H9 (cell line): ENCODE measurements at regions not wholly inside any gene's neighbourhood (a gene's known extent, or its start where the extent isn't known, plus 50 kb on each side); places are given as distances from the start of the nearest gene placed in this dataset.

Source experiments
- DNase-seq: peaks from one replicate; pipeline ENCODE4 v3.0.0-alpha.2; 2017
- H2AFZ ChIP-seq: one replicate; pipeline ENCODE4 v1.6.1; 2013; ENCODE audit warnings: mild to moderate bottlenecking, low read length, control low read depth, moderate library complexity
- H2AK5ac ChIP-seq: 2 replicates; pipeline ENCODE4 v1.6.1; 2013; ENCODE audit warnings: low read length, control low read depth, mixed read lengths; ENCODE audit not compliant: insufficient read length
- H2BK120ac ChIP-seq: one replicate; pipeline ENCODE4 v1.6.1; 2013; ENCODE audit warnings: low read depth, mild to moderate bottlenecking, low read length, control low read depth, inconsistent platforms; ENCODE audit not compliant: poor library complexity, severe bottlenecking
- H2BK12ac ChIP-seq: 2 replicates; pipeline ENCODE4 v1.6.1; 2013; ENCODE audit warnings: low read length, control low read depth, mixed read lengths, low read depth; ENCODE audit not compliant: insufficient read length
- H2BK15ac ChIP-seq: 2 replicates; pipeline ENCODE4 v1.6.1; 2013; ENCODE audit warnings: low read depth, low read length, control low read depth
- H2BK20ac ChIP-seq: one replicate; pipeline ENCODE4 v1.6.1; 2013; ENCODE audit warnings: low read depth, mild to moderate bottlenecking, low read length, control low read depth, inconsistent platforms; ENCODE audit not compliant: poor library complexity, severe bottlenecking
- H2BK5ac ChIP-seq: 2 replicates; pipeline ENCODE4 v1.6.1; 2013; ENCODE audit warnings: low read length, control low read depth, mixed read lengths; ENCODE audit not compliant: insufficient read length
- H3K14ac ChIP-seq: 2 replicates; pipeline ENCODE4 v1.6.1; 2013; ENCODE audit warnings: low read length, control low read depth; ENCODE audit not compliant: insufficient read depth
- H3K18ac ChIP-seq: 2 replicates; pipeline ENCODE4 v1.6.1; 2013; ENCODE audit warnings: low read depth, mild to moderate bottlenecking, mixed read lengths, low read length, control low read depth; ENCODE audit not compliant: insufficient read length
- H3K23ac ChIP-seq: 2 replicates; pipeline ENCODE4 v1.6.1; 2013; ENCODE audit warnings: low read length, control low read depth, mixed read lengths, low read depth; ENCODE audit not compliant: insufficient read length
- H3K23me2 ChIP-seq: 2 replicates; pipeline ENCODE4 v1.6.1; 2013; ENCODE audit warnings: low read depth, mild to moderate bottlenecking, mixed read lengths, low read length, control low read depth; ENCODE audit not compliant: insufficient read length, poor library complexity, severe bottlenecking
- H3K27ac ChIP-seq: 2 replicates; pipeline ENCODE4 v1.5.1; 2013; ENCODE audit warnings: low read length, control low read depth, mixed read lengths, low read depth; ENCODE audit not compliant: insufficient read length
- H3K27me3 ChIP-seq: 2 replicates; pipeline ENCODE4 v1.6.1; 2013; ENCODE audit warnings: low read length, control low read depth, inconsistent platforms; ENCODE audit not compliant: insufficient read depth
- H3K4ac ChIP-seq: 2 replicates; pipeline ENCODE4 v1.6.1; 2013; ENCODE audit warnings: low read depth, mild to moderate bottlenecking, control low read depth, inconsistent platforms, low read length, moderate library complexity
- H3K4me1 ChIP-seq: 2 replicates; pipeline ENCODE4 v1.6.1; 2013; ENCODE audit warnings: low read length, control low read depth, inconsistent platforms; ENCODE audit not compliant: insufficient read depth
- H3K4me2 ChIP-seq: 2 replicates; pipeline ENCODE4 v1.6.1; 2013; ENCODE audit warnings: low read length, control low read depth, mixed read lengths; ENCODE audit not compliant: insufficient read length, insufficient read depth
- H3K56ac ChIP-seq: 2 replicates; pipeline ENCODE4 v1.6.1; 2013; ENCODE audit warnings: low read depth, mild to moderate bottlenecking, mixed read lengths, low read length, control low read depth; ENCODE audit not compliant: insufficient read length
- H3K79me1 ChIP-seq: 2 replicates; pipeline ENCODE4 v1.6.1; 2013; ENCODE audit warnings: low read depth, mild to moderate bottlenecking, moderate library complexity, low read length, control low read depth, inconsistent platforms; ENCODE audit not compliant: insufficient read depth, poor library complexity, severe bottlenecking
- H3K79me2 ChIP-seq: 2 replicates; pipeline ENCODE4 v1.6.1; 2013; ENCODE audit warnings: low read length, control low read depth, inconsistent platforms; ENCODE audit not compliant: insufficient read depth
- H3K9ac ChIP-seq: 2 replicates; pipeline ENCODE4 v1.6.1; 2013; ENCODE audit warnings: low read length, control low read depth, mixed read lengths; ENCODE audit not compliant: insufficient read length; ENCODE audit errors: extremely low read depth
- H3K9me3 ChIP-seq: one replicate; pipeline ENCODE4 v1.6.1; 2013; ENCODE audit warnings: low read depth, low read length, inconsistent platforms; ENCODE audit not compliant: control insufficient read depth
- H3T11ph ChIP-seq: one replicate; pipeline ENCODE4 v1.6.1; 2013; ENCODE audit warnings: mild to moderate bottlenecking, low read length, control low read depth, inconsistent platforms
- H4K20me1 ChIP-seq: one replicate; pipeline ENCODE4 v1.6.1; 2013; ENCODE audit not compliant: control insufficient read depth, insufficient read length, insufficient read depth
- H4K5ac ChIP-seq: 2 replicates; pipeline ENCODE4 v1.6.1; 2013; ENCODE audit warnings: low read depth, mild to moderate bottlenecking, mixed read lengths, low read length, control low read depth; ENCODE audit not compliant: insufficient read length
- H4K8ac ChIP-seq: replicated peaks from 2 replicates; pipeline ENCODE4 v1.6.1; 2013; ENCODE audit warnings: low read length, control low read depth, mixed read lengths, low read depth; ENCODE audit not compliant: insufficient read length
- H4K91ac ChIP-seq: 2 replicates; pipeline ENCODE4 v1.6.1; 2013; ENCODE audit warnings: low read depth, mild to moderate bottlenecking, moderate library complexity, mixed read lengths, low read length, control low read depth; ENCODE audit not compliant: insufficient read length
- H3K27ac Mint-ChIP-seq, 3 experiments: 2 replicates in 2 of 3; 3 replicates in 1 of 3; pipeline ENCODE4 v1.8.0; 2020 to 2021; ENCODE audit warnings: mixed read lengths in 3 of 3, mild to moderate bottlenecking in 1 of 3, moderate library complexity in 1 of 3
- H3K27me3 Mint-ChIP-seq: 2 replicates; pipeline ENCODE4 v1.8.0; 2021; ENCODE audit warnings: low read depth, mild to moderate bottlenecking, moderate library complexity, mixed read lengths
- H3K36me3 Mint-ChIP-seq, 3 experiments: 2 replicates in 2 of 3; 3 replicates in 1 of 3; pipeline ENCODE4 v1.8.0; 2020 to 2021; ENCODE audit warnings: low read depth in 3 of 3, mixed read lengths in 3 of 3; ENCODE audit not compliant: insufficient read depth in 1 of 3
- H3K4me1 Mint-ChIP-seq, 2 experiments: 2 replicates each; pipeline ENCODE4 v1.8.0; 2020; ENCODE audit warnings: mixed read lengths in 2 of 2
- H3K4me3 Mint-ChIP-seq, 2 experiments: 2 replicates in 1 of 2; 3 replicates in 1 of 2; pipeline ENCODE4 v1.8.0; 2020 to 2021; ENCODE audit warnings: mild to moderate bottlenecking in 2 of 2, mixed read lengths in 2 of 2, moderate library complexity in 1 of 2
- H3K9me3 Mint-ChIP-seq, 2 experiments: 2 replicates in 1 of 2; 3 replicates in 1 of 2; pipeline ENCODE4 v1.8.0; 2020; ENCODE audit warnings: mild to moderate bottlenecking in 2 of 2, mixed read lengths in 2 of 2, moderate library complexity in 1 of 2
- WGBS: extraction: QIAGEN DNeasy Blood & Tissue Kit; methylation state at CpG from one replicate; pipeline ENCODE4 v1.1.7; 2013; ENCODE audit warnings: missing lambda C conversion rate, low lambda C conversion rate, mixed read lengths; ENCODE audit not compliant: insufficient read length; ENCODE audit errors: extremely low coverage; 5-methylcytosine and 5-hydroxymethylcytosine counted together
- TF ChIP-seq, protein P1 (sequence below): fragments of 200-600 bp; sonication (generic); conservative IDR thresholded peaks from 3 replicates; pipeline ENCODE4 v1.8.0; 2021; ENCODE audit warnings: antibody characterized with exemption, mild to moderate bottlenecking

DNA sequence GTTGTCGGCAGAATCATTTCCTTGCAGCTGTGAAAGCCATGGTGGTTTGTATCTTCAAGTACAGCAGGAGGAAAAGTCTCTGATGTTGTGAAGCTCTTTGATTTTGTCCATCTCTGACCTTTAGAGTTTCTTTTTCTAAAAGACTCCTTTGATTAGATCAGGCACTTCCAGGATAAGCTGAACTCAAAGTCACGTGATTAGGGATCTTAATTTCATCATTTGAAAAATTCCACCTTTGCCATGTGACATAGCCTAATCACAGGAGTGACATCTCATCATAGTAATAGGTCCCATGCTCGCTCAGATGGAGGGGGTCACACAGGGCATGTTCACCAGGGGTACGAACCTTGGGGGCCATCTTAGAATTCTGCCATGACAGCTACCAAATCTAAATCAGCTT, 441.5 kb upstream of the CDH4 start:
- no peak overlapping the region for H2BK15ac ChIP-seq
- Mint-ChIP-seq H3K9me3 (peaks cover 23 to 27% of the 10 kb centered on the region in 2 experiments), H3K27me3 (peaks cover 6% of the 10 kb centered on the region), H3K36me3 (peaks cover 0 to 24% (median 4%) of the 10 kb centered on the region in 3 experiments; a peak in 4 of 7 replicates), H3K4me1 (peaks cover 4 to 16% of the 10 kb centered on the region in 2 experiments; a peak in 3 of 4 replicates), H3K27ac (no peak overlapping the region; a peak in 1 of 7 replicates), H3K4me3 (no peak overlapping the region)
- H3K4ac ChIP-seq, result no peak overlapping the region
- H3K9me3 ChIP-seq, result no peaks in the 10 kb centered on the region
- H3K23me2 ChIP-seq, result no peaks in the 10 kb centered on the region
- H2BK20ac ChIP-seq, result no peak overlapping the region
- no peak overlapping the region for H4K5ac ChIP-seq
- no peak overlapping the region for H3K14ac ChIP-seq
- TF ChIP-seq, protein P1, sequence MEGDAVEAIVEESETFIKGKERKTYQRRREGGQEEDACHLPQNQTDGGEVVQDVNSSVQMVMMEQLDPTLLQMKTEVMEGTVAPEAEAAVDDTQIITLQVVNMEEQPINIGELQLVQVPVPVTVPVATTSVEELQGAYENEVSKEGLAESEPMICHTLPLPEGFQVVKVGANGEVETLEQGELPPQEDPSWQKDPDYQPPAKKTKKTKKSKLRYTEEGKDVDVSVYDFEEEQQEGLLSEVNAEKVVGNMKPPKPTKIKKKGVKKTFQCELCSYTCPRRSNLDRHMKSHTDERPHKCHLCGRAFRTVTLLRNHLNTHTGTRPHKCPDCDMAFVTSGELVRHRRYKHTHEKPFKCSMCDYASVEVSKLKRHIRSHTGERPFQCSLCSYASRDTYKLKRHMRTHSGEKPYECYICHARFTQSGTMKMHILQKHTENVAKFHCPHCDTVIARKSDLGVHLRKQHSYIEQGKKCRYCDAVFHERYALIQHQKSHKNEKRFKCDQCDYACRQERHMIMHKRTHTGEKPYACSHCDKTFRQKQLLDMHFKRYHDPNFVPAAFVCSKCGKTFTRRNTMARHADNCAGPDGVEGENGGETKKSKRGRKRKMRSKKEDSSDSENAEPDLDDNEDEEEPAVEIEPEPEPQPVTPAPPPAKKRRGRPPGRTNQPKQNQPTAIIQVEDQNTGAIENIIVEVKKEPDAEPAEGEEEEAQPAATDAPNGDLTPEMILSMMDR, result no peak
- no CpG with 5 or more reads among the region's 4 CpGs for WGBS
- H2BK12ac ChIP-seq, result no peak overlapping the region
- H2BK120ac ChIP-seq, result no peak overlapping the region
- no peak overlapping the region for H3K9ac ChIP-seq
- no peaks in the 10 kb centered on the region for H3K4me1 ChIP-seq
- no peaks in the 10 kb centered on the region for H3K79me2 ChIP-seq
- no peak overlapping the region for H4K91ac ChIP-seq
- no peak overlapping the region for H2BK5ac ChIP-seq
- H4K20me1 ChIP-seq, result no peaks in the 10 kb centered on the region
- no peak overlapping the region for H2AK5ac ChIP-seq
- no peak for DNase-seq
- H3K27me3 ChIP-seq, result no peaks in the 10 kb centered on the region
- no peaks in the 10 kb centered on the region for H3K79me1 ChIP-seq
- H3K4me2 ChIP-seq, result no peak overlapping the region
- no peak overlapping the region for H3T11ph ChIP-seq
- H3K23ac ChIP-seq, result no peak overlapping the region
- H2AFZ ChIP-seq, result no peak overlapping the region
- no peak overlapping the region for H3K18ac ChIP-seq
- H4K8ac ChIP-seq, result no peak overlapping the region
- H3K27ac ChIP-seq, result no peak overlapping the region
- no peak overlapping the region for H3K56ac ChIP-seq
